Endothelial cell of umbilical vein (primary cell): ENCODE measurements at regions not wholly inside any gene's neighbourhood (a gene's known extent, or its start where the extent isn't known, plus 50 kb on each side); places are given as distances from the start of the nearest gene placed in this dataset.

Experiments
- BruUV-seq: library from RNA; stranded (reverse); fragments of 400-500 nt; replicated peaks from 2 replicates; lab custom pipeline; 2021; lab: Mats Ljungman, UMichigan
- CTCF ChIA-PET: fragments of 300-600, 350-600 bp; sonication (Branson Sonifier 250); formaldehyde crosslinking; loops from one replicate; lab custom pipeline; 2021; ENCODE audit warnings: antibody characterized with exemption, inconsistent platforms; lab: Charles Lee
- POLR2A ChIA-PET: fragments of 300-600, 350-600 bp; sonication (Branson Sonifier 250); formaldehyde crosslinking; loops from one replicate; lab custom pipeline; 2021; ENCODE audit warnings: antibody characterized with exemption, inconsistent platforms; lab: Charles Lee
- DNase-seq: peaks from one replicate; pipeline ENCODE4 v3.0.0-alpha.2; 2011; ENCODE audit warnings: low read depth, low spot score
- FAIRE-seq: peaks from 2 replicates; lab custom pipeline; 2011; peaks lifted over from hg19 to GRCh38; lab: Jason Lieb, UNC
- H2AFZ ChIP-seq: 2 replicates; pipeline ENCODE4 v1.6.0; 2012; ENCODE audit warnings: low read depth, low read length, control low read depth, inconsistent platforms
- H3K27ac ChIP-seq: 2 replicates; pipeline ENCODE4 v1.5.1; 2011; ENCODE audit warnings: low read depth, mild to moderate bottlenecking, control low read depth, low read length, moderate library complexity; ENCODE audit not compliant: insufficient read depth
- H3K27me3 ChIP-seq, 2 experiments: 2 replicates each; pipeline versions ENCODE4 v1.6.0 to v1.6.1; 2011; ENCODE audit warnings: low read length in 2 of 2, mixed read lengths in 1 of 2; ENCODE audit not compliant: control insufficient read depth in 2 of 2, insufficient read depth in 2 of 2
- H3K36me3 ChIP-seq, 2 experiments: 2 replicates in 1 of 2; 3 replicates in 1 of 2; pipeline ENCODE4 v1.5.1; 2011; ENCODE audit warnings: low read length in 2 of 2, mild to moderate bottlenecking in 1 of 2, moderate library complexity in 1 of 2; ENCODE audit not compliant: control insufficient read depth in 2 of 2, insufficient read depth in 2 of 2; ENCODE audit errors: extremely low read depth in 1 of 2
- H3K4me1 ChIP-seq: 3 replicates; pipeline ENCODE4 v1.5.1; 2011; ENCODE audit warnings: mild to moderate bottlenecking, low read length; ENCODE audit not compliant: control insufficient read depth, insufficient read depth; ENCODE audit errors: extremely low read depth
- H3K4me2 ChIP-seq: 2 replicates; pipeline ENCODE4 v1.6.1; 2011; ENCODE audit warnings: low read length, control low read depth, mixed read lengths; ENCODE audit not compliant: insufficient read depth
- H3K4me3 ChIP-seq, 3 experiments: fragments of 200-600 bp in 1 of 3; sonication (generic), shearing (Covaris generic) in 1 of 3; replicated peaks in 1 of 3; 2 replicates each; pipeline ENCODE4 v1.5.1; 2011 to 2016; ENCODE audit warnings: control low read depth in 3 of 3, low read length in 3 of 3, mild to moderate bottlenecking in 2 of 3, inconsistent platforms in 1 of 3, low read depth in 1 of 3, moderate library complexity in 1 of 3; ENCODE audit not compliant: insufficient read depth in 1 of 3
- H3K79me2 ChIP-seq: 2 replicates; pipeline ENCODE4 v1.6.0; 2012; ENCODE audit warnings: low read length, inconsistent platforms; ENCODE audit not compliant: control insufficient read depth, insufficient read depth
- H3K9ac ChIP-seq: replicated peaks from 2 replicates; pipeline ENCODE3; 2011; ENCODE audit warnings: low read length, control low read depth; ENCODE audit not compliant: insufficient read depth; ENCODE audit errors: extremely low read depth
- H3K9me1 ChIP-seq: replicated peaks from 3 replicates; pipeline ENCODE4 v1.6.0; 2011; ENCODE audit warnings: mild to moderate bottlenecking, low read length; ENCODE audit not compliant: control insufficient read depth, insufficient read depth; ENCODE audit errors: extremely low read depth
- H3K9me3 ChIP-seq: replicated peaks from 2 replicates; pipeline ENCODE4 v1.5.1; 2012; ENCODE audit warnings: low read length, inconsistent platforms; ENCODE audit not compliant: control insufficient read depth, insufficient read depth
- H4K20me1 ChIP-seq: replicated peaks from 2 replicates; pipeline ENCODE3; 2011; ENCODE audit warnings: mild to moderate bottlenecking, low read length; ENCODE audit not compliant: control insufficient read depth, insufficient read depth; ENCODE audit errors: extremely low read depth
- EZH2 ChIP-seq: IDR thresholded peaks from 2 replicates; pipeline ENCODE4 v1.6.1; 2012; ENCODE audit warnings: borderline replicate concordance, low read depth, mild to moderate bottlenecking, moderate library complexity, low read length, inconsistent platforms; ENCODE audit not compliant: severe bottlenecking
- FOS ChIP-seq: IDR thresholded peaks from 2 replicates; pipeline ENCODE4 v1.6.1; 2011; ENCODE audit warnings: mild to moderate bottlenecking, low read length, moderate library complexity, borderline replicate concordance; ENCODE audit not compliant: insufficient read depth
- GATA2 ChIP-seq: IDR thresholded peaks from 2 replicates; pipeline ENCODE4 v1.7.0; 2011; ENCODE audit warnings: low read depth, mild to moderate bottlenecking, moderate library complexity, mixed read lengths, low read length; ENCODE audit not compliant: insufficient read length, insufficient read depth
- JUN ChIP-seq: IDR thresholded peaks from 2 replicates; pipeline ENCODE4 v1.6.1; 2011; ENCODE audit warnings: borderline replicate concordance, low read depth; ENCODE audit not compliant: insufficient read length, insufficient read depth
- MAX ChIP-seq: IDR thresholded peaks from 2 replicates; pipeline ENCODE4 v1.6.1; 2011; ENCODE audit not compliant: insufficient read depth, insufficient read length
- MYC ChIP-seq: IDR thresholded peaks from one replicate; pipeline ENCODE4 v1.6.1; 2011; ENCODE audit warnings: mild to moderate bottlenecking, low read depth, low read length
- POLR2A ChIP-seq: IDR thresholded peaks from 2 replicates; pipeline ENCODE4 v1.6.1; 2012; ENCODE audit warnings: low read depth, mild to moderate bottlenecking, control low read depth, low read length
- POLR2AphosphoS5 ChIP-seq: IDR thresholded peaks from 2 replicates; pipeline ENCODE4 v1.6.1; 2012; ENCODE audit warnings: low read depth, mild to moderate bottlenecking, control low read depth, low read length, moderate library complexity; ENCODE audit not compliant: insufficient read depth
- dilution Hi-C: fragments of 300-500 bp; cut with MboI; formaldehyde crosslinking; loops from one replicate; pipeline ENCODE4 v1.15.0; 2019; ENCODE audit warnings: low sequenced_read_pairs; ENCODE audit not compliant: extremely low pct_ligation_motif_present
- intact Hi-C: fragments of 100-400 bp; cut with micrococcal nuclease; formaldehyde crosslinking; loops from one replicate; pipeline ENCODE4 v1.10.0; 2022
- TF ChIP-seq, protein P1 (sequence below), 2 donors: IDR thresholded peaks; 1 replicate in 1 of 2; 2 replicates in 1 of 2; pipeline ENCODE4 v1.5.1; 2011; ENCODE audit warnings: low read length in 2 of 2, mild to moderate bottlenecking in 2 of 2, moderate library complexity in 2 of 2, control low read depth in 1 of 2, inconsistent platforms in 1 of 2, low read depth in 1 of 2; ENCODE audit not compliant: insufficient read depth in 1 of 2; ENCODE audit errors: extremely low read depth in 1 of 2

GRCh38 chr15:37339437-37339836, 239.1 kb upstream of the MEIS2 start:
- dilution Hi-C loops: no loop called here
- H3K9ac ChIP-seq: no peak overlapping the region
- H3K27me3 ChIP-seq: no peaks in the 10 kb centered on the region
- no peaks in the 10 kb centered on the region for H4K20me1 ChIP-seq
- no peaks in the 10 kb centered on the region for H3K9me3 ChIP-seq
- no peaks in the 10 kb centered on the region for H3K79me2 ChIP-seq
- no peak overlapping the region for H2AFZ ChIP-seq
- DNase-seq (no peak), FAIRE-seq (no peak)
- BruUV-seq: no TSS peak
- no peak for TF ChIP-seq GATA2
- TF ChIP-seq POLR2A: no peak
- no peak for TF ChIP-seq POLR2AphosphoS5
- no peak for TF ChIP-seq FOS
- TF ChIP-seq, protein P1, sequence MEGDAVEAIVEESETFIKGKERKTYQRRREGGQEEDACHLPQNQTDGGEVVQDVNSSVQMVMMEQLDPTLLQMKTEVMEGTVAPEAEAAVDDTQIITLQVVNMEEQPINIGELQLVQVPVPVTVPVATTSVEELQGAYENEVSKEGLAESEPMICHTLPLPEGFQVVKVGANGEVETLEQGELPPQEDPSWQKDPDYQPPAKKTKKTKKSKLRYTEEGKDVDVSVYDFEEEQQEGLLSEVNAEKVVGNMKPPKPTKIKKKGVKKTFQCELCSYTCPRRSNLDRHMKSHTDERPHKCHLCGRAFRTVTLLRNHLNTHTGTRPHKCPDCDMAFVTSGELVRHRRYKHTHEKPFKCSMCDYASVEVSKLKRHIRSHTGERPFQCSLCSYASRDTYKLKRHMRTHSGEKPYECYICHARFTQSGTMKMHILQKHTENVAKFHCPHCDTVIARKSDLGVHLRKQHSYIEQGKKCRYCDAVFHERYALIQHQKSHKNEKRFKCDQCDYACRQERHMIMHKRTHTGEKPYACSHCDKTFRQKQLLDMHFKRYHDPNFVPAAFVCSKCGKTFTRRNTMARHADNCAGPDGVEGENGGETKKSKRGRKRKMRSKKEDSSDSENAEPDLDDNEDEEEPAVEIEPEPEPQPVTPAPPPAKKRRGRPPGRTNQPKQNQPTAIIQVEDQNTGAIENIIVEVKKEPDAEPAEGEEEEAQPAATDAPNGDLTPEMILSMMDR (IDR thresholded peaks at IDR 0.05; ENCODE audit: extremely low read depth in 1 of 2, insufficient read depth in 1 of 2, low read depth in 1 of 2, low read length in 2 of 2): no peak
- no peak for TF ChIP-seq MAX
- ChIA-PET CTCF (no interaction called here), POLR2A (no interaction called here)
- H3K27ac ChIP-seq: no peak overlapping the region
- H3K9me1 ChIP-seq: no peaks in the 10 kb centered on the region
- no peak overlapping the region for H3K4me2 ChIP-seq
- no peaks in the 10 kb centered on the region for H3K36me3 ChIP-seq
- no peak overlapping the region for H3K4me3 ChIP-seq
- no peaks in the 10 kb centered on the region for H3K4me1 ChIP-seq
- intact Hi-C loops: no loop called here

DNA sequence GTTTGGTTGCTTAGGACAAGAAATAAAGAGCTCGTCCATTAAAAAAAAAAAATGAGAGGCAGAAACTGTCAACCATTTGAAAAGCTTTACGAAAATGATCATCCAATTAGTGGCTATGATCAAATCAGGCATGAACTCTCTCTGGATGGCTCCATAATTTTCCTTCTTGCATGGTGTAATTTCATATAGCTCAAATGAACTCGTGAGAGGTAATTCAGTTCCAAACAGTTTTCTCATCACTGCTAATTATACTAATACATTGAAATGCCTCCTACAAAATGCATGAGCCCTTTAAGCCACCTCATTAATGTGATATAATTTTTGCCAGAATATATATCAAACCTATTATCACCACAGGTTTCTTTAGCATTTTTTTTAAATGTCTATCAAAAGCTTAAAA, 239.5 kb upstream of the MEIS2 start:
- FAIRE-seq (no peak), DNase-seq (no peak)
- intact Hi-C loops (no loop called here), dilution Hi-C loops (no loop called here)
- TF ChIP-seq GATA2: no peak
- TF ChIP-seq POLR2A: no peak
- TF ChIP-seq MAX: no peak
- TF ChIP-seq POLR2AphosphoS5: no peak
- TF ChIP-seq EZH2: no peak
- TF ChIP-seq, protein P1 (IDR thresholded peaks at IDR 0.05; ENCODE audit: extremely low read depth in 1 of 2, insufficient read depth in 1 of 2, low read depth in 1 of 2, low read length in 2 of 2): no peak
- TF ChIP-seq MYC: no peak
- no peak for TF ChIP-seq JUN
- no peak for TF ChIP-seq FOS
- H3K9me3 ChIP-seq: no peaks in the 10 kb centered on the region
- H3K4me2 ChIP-seq: no peak overlapping the region
- H3K79me2 ChIP-seq: no peaks in the 10 kb centered on the region
- H4K20me1 ChIP-seq: no peaks in the 10 kb centered on the region
- H3K36me3 ChIP-seq: no peaks in the 10 kb centered on the region
- H3K9ac ChIP-seq: no peak overlapping the region
- H3K27me3 ChIP-seq: no peaks in the 10 kb centered on the region
- CTCF ChIA-PET: no interaction called here
- no peaks in the 10 kb centered on the region for H3K9me1 ChIP-seq
- no peak overlapping the region for H3K4me3 ChIP-seq
- BruUV-seq: no TSS peak
- H2AFZ ChIP-seq: no peak overlapping the region
- no peaks in the 10 kb centered on the region for H3K4me1 ChIP-seq
- POLR2A ChIA-PET: no interaction called here
- H3K27ac ChIP-seq: no peak overlapping the region
